ENCODE measurements at regions not wholly inside any gene's neighbourhood (a gene's known extent, or its start where the extent isn't known, plus 50 kb on each side); places are given as distances from the start of the nearest gene placed in this dataset.

DNA sequence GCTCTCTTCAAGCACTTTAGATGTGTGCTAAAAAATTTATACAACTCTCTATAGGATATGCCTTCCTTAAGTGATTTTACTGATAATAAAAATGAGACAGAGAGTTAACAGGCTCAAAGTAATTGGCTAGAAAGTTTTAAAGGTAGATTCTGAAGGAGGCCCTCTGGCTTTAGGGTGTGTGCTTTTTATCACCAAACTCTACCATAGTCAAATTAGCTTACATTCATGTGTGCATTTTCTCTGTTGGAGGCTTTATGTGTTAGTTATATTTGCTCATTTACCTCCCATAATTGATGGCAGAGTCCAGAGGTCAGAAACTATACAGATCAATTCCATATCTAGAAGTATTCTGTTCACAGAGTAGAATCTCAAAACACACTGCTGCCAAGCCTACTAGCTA is 317.5 kb downstream of the JRKL start:
- TF ChIP-seq, protein P1, sequence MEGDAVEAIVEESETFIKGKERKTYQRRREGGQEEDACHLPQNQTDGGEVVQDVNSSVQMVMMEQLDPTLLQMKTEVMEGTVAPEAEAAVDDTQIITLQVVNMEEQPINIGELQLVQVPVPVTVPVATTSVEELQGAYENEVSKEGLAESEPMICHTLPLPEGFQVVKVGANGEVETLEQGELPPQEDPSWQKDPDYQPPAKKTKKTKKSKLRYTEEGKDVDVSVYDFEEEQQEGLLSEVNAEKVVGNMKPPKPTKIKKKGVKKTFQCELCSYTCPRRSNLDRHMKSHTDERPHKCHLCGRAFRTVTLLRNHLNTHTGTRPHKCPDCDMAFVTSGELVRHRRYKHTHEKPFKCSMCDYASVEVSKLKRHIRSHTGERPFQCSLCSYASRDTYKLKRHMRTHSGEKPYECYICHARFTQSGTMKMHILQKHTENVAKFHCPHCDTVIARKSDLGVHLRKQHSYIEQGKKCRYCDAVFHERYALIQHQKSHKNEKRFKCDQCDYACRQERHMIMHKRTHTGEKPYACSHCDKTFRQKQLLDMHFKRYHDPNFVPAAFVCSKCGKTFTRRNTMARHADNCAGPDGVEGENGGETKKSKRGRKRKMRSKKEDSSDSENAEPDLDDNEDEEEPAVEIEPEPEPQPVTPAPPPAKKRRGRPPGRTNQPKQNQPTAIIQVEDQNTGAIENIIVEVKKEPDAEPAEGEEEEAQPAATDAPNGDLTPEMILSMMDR (IDR thresholded peaks at IDR 0.05; ENCODE audit: extremely low read depth in 1 of 2, insufficient read depth in 1 of 2, low read depth in 1 of 2, low read length in 2 of 2) = no peak
- TF ChIP-seq, protein P2, sequence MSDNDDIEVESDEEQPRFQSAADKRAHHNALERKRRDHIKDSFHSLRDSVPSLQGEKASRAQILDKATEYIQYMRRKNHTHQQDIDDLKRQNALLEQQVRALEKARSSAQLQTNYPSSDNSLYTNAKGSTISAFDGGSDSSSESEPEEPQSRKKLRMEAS (IDR thresholded peaks at IDR 0.05; ENCODE audit: insufficient read depth, insufficient read length) = no peak
- no peak for TF ChIP-seq MYC (IDR thresholded peaks at IDR 0.05; ENCODE audit: low read depth, low read length)

Measured in endothelial cell of umbilical vein (primary cell).